NCI-H1105 (cell line): ENCODE measurements at regions not wholly inside any gene's neighbourhood (a gene's known extent, or its start where the extent isn't known, plus 50 kb on each side); places are given as distances from the start of the nearest gene placed in this dataset.

ENCODE experiments used
- DNase-seq: peaks from one replicate; lab custom pipeline; 2025; lab: John Stamatoyannopoulos, UW

- DNase-seq, result no peak
Measured at GRCh38 chr11:29309992-29310391, 706.8 kb downstream of the KCNA4 start.

GRCh38 chr11:29306527-29306926, 710.3 kb downstream of the KCNA4 start:
- no peak for DNase-seq

DNA sequence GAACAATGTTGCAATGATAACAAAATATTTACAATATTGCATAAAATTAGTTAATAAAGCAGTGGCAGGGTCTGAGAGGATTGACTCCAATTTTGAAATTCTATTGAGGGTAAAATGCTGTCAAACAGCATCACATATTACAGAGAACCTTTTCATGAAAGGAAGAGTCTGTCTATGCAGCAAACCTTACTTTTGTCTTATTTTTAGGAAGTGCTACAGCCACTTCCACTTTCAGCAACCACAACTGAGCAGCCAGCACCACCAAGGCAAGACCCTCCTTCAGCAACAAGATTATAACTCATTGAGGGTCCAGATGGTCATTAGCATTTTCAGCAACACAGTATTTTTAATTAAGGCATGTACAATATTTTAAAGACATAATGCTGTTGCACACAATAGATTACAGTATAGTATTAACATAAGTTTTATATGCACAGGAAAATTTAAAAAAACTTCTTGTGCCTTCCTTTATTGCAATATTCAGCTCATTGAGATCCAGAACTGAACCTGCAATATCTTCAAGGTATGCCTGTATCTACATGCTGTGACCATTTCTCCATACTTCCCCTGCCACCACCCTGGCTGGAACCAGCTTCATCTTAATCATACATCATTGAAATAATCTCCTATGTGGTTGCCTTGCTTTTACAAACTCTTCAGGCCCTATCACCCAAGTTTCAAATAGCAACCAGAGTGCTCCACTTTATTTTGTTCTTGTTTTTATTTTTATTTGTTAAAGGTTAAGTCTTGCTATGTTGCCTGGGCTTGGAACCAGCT, 711.2 kb downstream of the KCNA4 start:
- no peak for DNase-seq

DNA sequence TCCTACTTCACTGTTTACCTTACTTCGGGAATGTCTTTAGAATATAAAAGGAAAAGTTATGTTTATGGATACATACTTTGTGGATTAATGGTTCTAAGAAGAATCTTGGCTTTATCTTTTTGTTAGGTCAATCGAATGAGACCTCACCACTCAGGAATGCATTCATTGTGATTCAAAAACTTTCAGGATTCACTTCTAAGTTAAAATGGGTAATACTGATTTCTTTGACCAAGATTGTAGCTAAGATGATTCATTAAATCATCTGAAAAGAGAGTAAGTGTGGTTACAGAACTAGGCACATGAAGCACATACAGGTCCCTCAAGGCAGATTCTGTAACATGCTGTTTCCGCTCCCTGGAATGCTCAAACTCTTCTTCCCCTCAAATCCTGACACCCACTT, 716.4 kb downstream of the KCNA4 start:
- no peak for DNase-seq

DNA sequence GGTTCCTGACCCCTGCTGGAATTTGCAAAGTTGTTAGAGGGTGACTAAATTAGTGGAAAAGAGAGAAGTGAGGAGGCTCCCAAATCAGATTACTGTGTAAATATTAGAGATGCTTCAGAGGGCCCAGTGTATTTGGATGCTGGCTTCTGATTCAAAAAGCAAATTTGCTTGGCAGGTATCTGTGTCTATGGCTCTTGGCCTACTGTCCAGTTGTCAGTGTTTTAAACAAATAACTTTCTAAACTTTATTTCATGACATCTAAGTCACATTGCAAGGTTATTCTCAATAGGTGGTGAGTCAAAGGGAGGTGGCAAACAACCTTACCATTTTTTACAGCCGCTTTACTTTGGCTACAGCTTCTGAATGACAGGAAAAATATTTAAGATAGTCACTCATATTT, 720.1 kb downstream of the KCNA4 start:
- DNase-seq, result no peak

- no peak for DNase-seq
Measured at GRCh38 chr11:29293825-29294224, 723.0 kb downstream of the KCNA4 start.

GRCh38 chr11:29282088-29282487, 734.7 kb downstream of the KCNA4 start:
- no peak for DNase-seq

DNA sequence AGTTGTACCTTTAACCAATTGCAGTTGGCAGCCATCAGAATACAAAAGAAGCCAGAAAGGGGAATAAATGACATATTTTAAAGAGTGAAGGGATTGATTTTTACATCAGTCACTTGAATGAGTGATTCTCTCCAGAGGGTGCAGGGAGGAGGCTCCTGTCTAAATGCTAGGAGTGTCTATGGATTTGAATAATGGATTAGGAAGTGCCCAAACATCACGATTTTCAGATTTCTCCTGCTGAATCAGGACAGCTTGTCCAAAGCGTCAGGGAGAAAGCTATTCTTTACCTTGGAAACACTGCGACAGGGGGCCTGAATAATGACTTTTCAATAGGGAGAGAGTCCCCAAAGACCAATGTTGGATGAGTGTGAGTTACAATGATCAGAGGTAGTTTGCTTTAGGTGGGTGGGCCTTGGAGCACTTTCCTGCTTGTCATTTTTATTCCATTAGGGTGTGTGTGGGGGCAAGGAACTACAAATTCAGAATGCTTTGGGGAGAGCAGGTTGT, 735.5 kb downstream of the KCNA4 start:
- no peak for DNase-seq

GRCh38 chr11:29280452-29280851, 736.4 kb downstream of the KCNA4 start:
- no peak for DNase-seq

GRCh38 chr11:29279716-29280115, 737.1 kb downstream of the KCNA4 start:
- no peak for DNase-seq

GRCh38 chr11:29272019-29272654, 744.7 kb downstream of the KCNA4 start:
- DNase-seq, result no peak

DNA sequence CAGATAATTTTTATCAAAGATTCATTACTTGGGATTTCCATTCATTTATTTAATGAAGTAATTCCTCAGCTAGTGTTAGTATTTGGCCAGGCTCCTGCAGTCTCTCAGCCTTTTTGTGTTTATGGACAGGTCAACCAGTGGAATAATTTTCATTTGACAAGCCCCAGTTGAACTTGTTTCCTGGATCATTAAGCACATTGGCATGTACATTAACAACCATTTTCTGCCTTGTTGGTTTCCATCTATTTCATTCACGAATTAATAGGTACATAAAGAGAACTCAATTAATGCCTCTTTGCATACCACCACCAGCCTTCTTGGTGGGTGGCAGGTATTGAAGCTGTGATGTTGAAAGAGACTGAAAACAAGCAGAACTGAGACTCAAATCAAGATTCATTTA, 745.2 kb downstream of the KCNA4 start:
- DNase-seq, result no peak

- DNase-seq, result no peak
Measured at GRCh38 chr11:29268733-29269132, 748.1 kb downstream of the KCNA4 start.

GRCh38 chr11:29265792-29266191, 751.0 kb downstream of the KCNA4 start:
- DNase-seq, result no peak

- DNase-seq, result no peak
Measured at GRCh38 chr11:29265381-29265780, 751.4 kb downstream of the KCNA4 start.

GRCh38 chr11:29263971-29264682, 752.7 kb downstream of the KCNA4 start:
- no peak for DNase-seq

- no peak for DNase-seq
Measured at GRCh38 chr11:29261831-29262230, 755.0 kb downstream of the KCNA4 start.

- DNase-seq, result no peak
Measured at GRCh38 chr11:29260939-29261705, 755.7 kb downstream of the KCNA4 start.

- DNase-seq, result no peak
Measured at GRCh38 chr11:29258411-29258810, 758.4 kb downstream of the KCNA4 start.

GRCh38 chr11:29256580-29256979, 760.2 kb downstream of the KCNA4 start:
- DNase-seq, result no peak

GRCh38 chr11:29255401-29255800, 761.4 kb downstream of the KCNA4 start:
- peak; percentile 21 for DNase-seq

GRCh38 chr11:29251738-29252137, 765.1 kb downstream of the KCNA4 start:
- DNase-seq, result no peak
